Activated CD4-positive, alpha-beta T cell treated with anti-CD3 and anti-CD28 coated beads, Interleukin-10, Interleukin-2, amounts not matched to agents 100 ng/mL and 50 ng/mL, durations not matched to agents 16 hours and 8 hours (primary cell): ENCODE measurements at regions not wholly inside any gene's neighbourhood (a gene's known extent, or its start where the extent isn't known, plus 50 kb on each side); places are given as distances from the start of the nearest gene placed in this dataset.
"Not testable (repeated sequence)": the region's sequence is repeated elsewhere in the genome, so short reads cannot be mapped to it uniquely, and the experiment has no call there.

Experiments used
- DNase-seq: peaks from one replicate; pipeline ENCODE4 v3.0.0-alpha.2; 2020

- not testable (repeated sequence) for DNase-seq
Measured at GRCh38 chr1:610538-610937, 75.9 kb downstream of the OR4F16 start.

DNA sequence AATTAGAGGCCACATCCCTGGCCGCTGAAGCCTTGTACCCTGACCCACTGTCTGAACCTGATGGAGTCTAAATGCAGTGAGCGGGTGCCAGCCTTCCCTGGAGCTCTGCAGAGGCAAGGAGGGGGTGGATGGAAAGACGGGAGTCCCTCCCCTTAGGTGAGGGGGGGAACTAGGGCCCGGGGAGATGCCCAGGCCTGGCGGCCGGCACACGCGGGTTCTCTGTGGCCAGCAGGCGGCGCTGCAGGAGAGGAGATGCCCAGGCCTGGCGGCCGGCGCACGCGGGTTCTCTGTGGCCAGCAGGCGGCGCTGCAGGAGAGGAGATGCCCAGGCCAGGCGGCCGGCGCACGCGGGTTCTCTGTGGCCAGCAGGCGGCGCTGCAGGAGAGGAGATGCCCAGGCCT, 77.3 kb downstream of the OR4F16 start:
- DNase-seq: not testable (repeated sequence)

DNA sequence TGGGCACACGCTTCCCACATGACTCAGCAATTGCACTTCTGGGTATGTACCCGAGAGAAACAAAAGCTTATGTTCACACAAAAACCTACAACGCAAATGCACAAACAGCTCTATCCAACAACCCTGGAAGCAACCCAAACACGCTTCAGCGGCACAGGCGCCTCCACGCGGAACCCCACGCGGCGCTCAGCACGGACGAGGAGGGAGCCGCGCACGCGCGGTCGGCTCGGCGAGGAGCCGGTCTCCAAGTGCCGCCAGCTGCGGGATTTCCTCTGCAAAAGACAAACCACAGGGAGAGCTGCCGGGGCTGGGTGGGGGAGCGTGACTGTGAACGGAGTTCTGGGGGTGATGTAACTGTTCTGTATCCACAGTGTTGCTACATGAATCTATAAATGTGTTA, 81.2 kb downstream of the OR4F16 start:
- DNase-seq: peak; percentile 33

- not testable (repeated sequence) for DNase-seq
Measured at GRCh38 chr1:588211-588610, 98.2 kb downstream of the OR4F16 start.

DNA sequence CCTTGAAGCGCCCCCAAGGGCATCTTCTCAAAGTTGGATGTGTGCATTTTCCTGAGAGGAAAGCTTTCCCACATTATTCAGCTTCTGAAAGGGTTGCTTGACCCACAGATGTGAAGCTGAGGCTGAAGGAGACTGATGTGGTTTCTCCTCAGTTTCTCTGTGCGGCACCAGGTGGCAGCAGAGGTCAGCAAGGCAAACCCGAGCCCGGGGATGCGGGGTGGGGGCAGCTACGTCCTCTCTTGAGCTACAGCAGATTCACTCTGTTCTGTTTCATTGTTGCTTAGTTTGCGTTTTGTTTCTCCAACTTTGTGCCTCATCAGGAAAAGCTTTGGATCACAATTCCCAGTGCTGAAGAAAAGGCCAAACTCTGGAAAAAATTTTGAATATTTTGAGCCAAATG, 100.5 kb downstream of the OR4F16 start:
- peak; percentile 59 for DNase-seq
